ENCODE measurements at regions not wholly inside any gene's neighbourhood (a gene's known extent, or its start where the extent isn't known, plus 50 kb on each side); places are given as distances from the start of the nearest gene placed in this dataset.
"Not testable (repeated sequence)": the region's sequence is repeated elsewhere in the genome, so short reads cannot be mapped to it uniquely, and the experiment has no call there.

- no peak for TF ChIP-seq CTCF (conservative IDR thresholded peaks at IDR 0.05; ENCODE audit: low read depth, low read length)
- H3K4me3 ChIP-seq (ENCODE audit: low read depth, low read length): no peak overlapping the region
- no peak for DNase-seq (ENCODE audit: low read depth)
Observed at GRCh38 chr12:73665193-73665592, 872.4 kb upstream of the ATXN7L3B start.

- H3K4me3 ChIP-seq (ENCODE audit: low read depth, low read length); DNase-seq (ENCODE audit: low read depth): not testable (repeated sequence)
Observed at GRCh38 chr12:73671550-73671949, 866.1 kb upstream of the ATXN7L3B start.

- DNase-seq (ENCODE audit: low read depth): no peak
- no peak overlapping the region for H3K4me3 ChIP-seq (ENCODE audit: low read depth, low read length)
- TF ChIP-seq CTCF (conservative IDR thresholded peaks at IDR 0.05; ENCODE audit: low read depth, low read length): no peak
Observed at GRCh38 chr12:73677520-73678291, 859.9 kb upstream of the ATXN7L3B start.

- no peak for DNase-seq (ENCODE audit: low read depth)
- no peak for TF ChIP-seq CTCF (conservative IDR thresholded peaks at IDR 0.05; ENCODE audit: low read depth, low read length)
- no peak overlapping the region for H3K4me3 ChIP-seq (ENCODE audit: low read depth, low read length)
Observed at GRCh38 chr12:73678335-73678734, 859.3 kb upstream of the ATXN7L3B start.

- no peak overlapping the region for H3K4me3 ChIP-seq (ENCODE audit: low read depth, low read length)
- no peak for TF ChIP-seq CTCF (conservative IDR thresholded peaks at IDR 0.05; ENCODE audit: low read depth, low read length)
- DNase-seq (ENCODE audit: low read depth): no peak
Observed at GRCh38 chr12:73699318-73699717, 838.3 kb upstream of the ATXN7L3B start.

- H3K4me3 ChIP-seq (ENCODE audit: low read depth, low read length): no peak overlapping the region
- TF ChIP-seq CTCF (conservative IDR thresholded peaks at IDR 0.05; ENCODE audit: low read depth, low read length): no peak
- no peak for DNase-seq (ENCODE audit: low read depth)
Observed at GRCh38 chr12:73714655-73715054, 823.0 kb upstream of the ATXN7L3B start.

GRCh38 chr12:73716143-73716542 is 821.5 kb upstream of the ATXN7L3B start:
- H3K4me3 ChIP-seq (ENCODE audit: low read depth, low read length); DNase-seq (ENCODE audit: low read depth): not testable (repeated sequence)

- TF ChIP-seq CTCF (conservative IDR thresholded peaks at IDR 0.05; ENCODE audit: low read depth, low read length): no peak
- H3K4me3 ChIP-seq (ENCODE audit: low read depth, low read length): no peak overlapping the region
- DNase-seq (ENCODE audit: low read depth): no peak
Observed at GRCh38 chr12:73719223-73719622, 818.4 kb upstream of the ATXN7L3B start.
